Stimulated activated CD4-positive, alpha-beta T cell treated with anti-CD3 and anti-CD28 coated beads, Interleukin-2, amount 100 ng/mL, for 48 hours (primary cell): ENCODE measurements at regions not wholly inside any gene's neighbourhood (a gene's known extent, or its start where the extent isn't known, plus 50 kb on each side); places are given as distances from the start of the nearest gene placed in this dataset.

Source experiments
- DNase-seq, 2 donors: peaks; one replicate each; pipeline ENCODE4 v3.0.0-alpha.2; 2020

DNA sequence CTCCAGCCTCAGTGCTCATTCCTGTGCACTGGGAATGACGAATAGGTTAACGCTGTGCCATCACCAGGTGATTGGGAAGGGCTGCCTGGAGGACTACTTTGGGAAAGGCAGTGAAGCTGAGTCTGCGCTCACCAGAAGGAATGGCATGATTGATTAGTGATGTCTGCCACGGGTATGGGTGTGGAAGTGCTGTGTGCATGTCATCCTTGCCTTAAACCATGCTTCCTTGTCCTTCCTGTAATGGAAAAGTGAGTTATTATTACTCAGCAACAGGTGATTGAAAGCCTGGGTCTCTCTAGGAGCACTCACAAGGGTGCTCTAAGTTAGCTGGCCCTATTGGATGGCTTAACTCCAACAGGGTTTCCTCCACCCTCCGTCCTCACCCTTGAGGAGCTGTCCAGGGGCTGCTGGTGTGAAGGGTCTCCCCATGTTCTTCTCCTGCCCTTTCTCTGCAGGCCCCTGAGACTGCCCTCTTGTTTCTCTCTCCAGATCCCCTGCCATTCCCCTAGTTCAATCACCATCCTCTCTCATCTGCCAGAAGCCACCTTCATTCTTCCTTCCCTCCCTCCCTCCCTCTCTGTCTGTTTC is 121.9 kb upstream of the NECTIN1 start:
- no peak for DNase-seq

DNA sequence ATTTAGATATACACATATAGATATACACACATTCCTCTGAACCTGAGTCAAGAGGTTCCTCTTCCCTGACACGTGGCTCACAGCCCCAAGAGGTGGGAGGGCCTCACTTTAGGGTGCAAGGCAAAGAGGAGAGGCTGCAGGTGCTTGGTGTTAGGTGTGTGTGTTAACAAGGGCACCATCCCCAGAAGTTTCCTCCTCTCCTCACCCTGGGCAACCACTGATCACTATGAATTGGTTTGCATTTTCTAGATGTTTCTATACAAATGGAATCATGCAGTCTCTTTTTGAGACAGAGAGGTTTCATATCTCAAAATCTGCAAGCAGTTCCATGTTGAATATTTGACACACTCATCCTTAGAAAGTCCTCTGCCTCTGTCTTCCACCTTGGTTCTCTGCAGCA is 120.9 kb upstream of the NECTIN1 start:
- no peak for DNase-seq

- DNase-seq, result no peak
These were observed 118.9 kb upstream of the NECTIN1 start for GRCh38 chr11:119847853-119848252.

DNA sequence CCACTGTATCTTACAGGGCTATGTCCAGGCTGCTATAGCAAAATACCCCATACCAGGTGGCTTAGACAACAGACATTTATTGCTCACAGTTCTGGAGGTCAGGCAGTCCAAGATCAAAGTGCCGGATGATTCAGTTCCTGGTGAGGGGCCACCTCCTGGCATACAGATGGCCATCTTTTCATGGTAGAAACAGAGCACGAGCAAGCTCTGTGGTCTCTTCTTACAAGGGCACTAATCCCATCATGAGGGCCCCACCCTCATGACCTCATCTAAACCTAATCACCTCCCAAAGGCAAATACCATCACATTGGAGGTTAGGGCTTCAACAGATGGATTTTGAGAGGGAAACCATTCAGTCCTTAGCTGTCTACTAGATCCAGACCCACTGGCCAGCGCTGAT is 117.4 kb upstream of the NECTIN1 start:
- no peak for DNase-seq

DNA sequence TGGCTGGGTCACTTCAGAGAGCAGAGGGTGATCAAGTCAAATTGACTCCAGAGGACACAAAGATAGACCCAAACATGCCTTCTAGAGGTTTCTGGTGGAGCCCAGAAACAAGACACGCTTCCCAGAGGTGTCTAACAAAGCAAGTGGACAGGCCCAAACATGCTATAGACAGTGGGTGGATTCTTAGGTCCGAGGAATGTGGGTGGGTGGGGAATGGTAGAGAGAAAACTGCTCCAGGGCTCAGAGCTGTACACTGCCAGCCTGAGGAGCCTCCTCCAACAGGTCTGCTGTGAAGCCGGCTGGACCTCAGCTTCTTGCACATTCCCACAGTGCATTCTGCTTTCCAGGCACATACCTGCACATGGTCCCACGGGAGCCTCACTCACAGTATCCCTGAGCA is 116.8 kb upstream of the NECTIN1 start:
- no peak for DNase-seq

GRCh38 chr11:119845305-119845704 is 116.3 kb upstream of the NECTIN1 start:
- DNase-seq, result no peak

DNA sequence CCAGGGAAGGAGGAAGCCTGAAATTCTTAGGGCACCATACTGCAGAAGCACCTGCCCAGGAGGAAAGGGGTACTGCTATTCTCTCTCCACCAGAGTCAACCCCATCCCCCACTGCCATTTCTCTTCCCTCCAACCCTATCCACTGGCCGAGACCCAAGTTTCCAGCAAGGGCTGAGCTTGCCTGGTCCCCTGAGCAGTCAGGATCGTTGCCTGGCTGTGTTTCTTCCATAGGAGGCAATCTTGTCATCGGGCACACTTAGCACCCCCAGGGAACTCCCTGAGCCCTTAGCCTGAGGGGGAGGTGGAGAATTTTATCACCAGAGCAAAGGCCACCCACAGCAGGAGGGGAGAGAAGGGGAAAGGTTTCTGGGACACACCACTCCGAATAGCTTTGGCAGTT is 115.8 kb upstream of the NECTIN1 start:
- no peak for DNase-seq

- no peak for DNase-seq
These were observed 114.9 kb upstream of the NECTIN1 start for GRCh38 chr11:119843877-119844276.

DNA sequence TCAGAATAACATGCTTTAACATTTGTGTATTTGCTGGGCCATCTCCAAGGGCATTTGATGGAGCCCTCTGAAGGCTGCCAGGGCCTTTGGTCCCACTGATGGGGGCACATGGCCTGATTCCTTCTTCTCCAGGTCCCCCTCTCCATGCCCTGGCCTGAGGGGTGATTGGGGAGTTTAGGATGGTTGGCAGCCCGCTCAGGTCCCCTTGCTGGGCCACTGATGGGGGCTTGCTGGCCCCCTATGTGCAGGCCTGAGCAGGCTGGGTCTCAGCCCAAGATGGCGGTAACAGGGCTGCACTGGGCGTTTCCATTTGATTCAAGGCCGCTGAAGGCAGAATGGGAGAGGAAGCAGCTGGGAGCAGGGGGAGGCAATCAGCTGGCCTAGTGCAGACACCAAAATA is 113.7 kb upstream of the NECTIN1 start:
- no peak for DNase-seq

GRCh38 chr11:119839476-119840133 is 110.6 kb upstream of the NECTIN1 start:
- no peak for DNase-seq

DNA sequence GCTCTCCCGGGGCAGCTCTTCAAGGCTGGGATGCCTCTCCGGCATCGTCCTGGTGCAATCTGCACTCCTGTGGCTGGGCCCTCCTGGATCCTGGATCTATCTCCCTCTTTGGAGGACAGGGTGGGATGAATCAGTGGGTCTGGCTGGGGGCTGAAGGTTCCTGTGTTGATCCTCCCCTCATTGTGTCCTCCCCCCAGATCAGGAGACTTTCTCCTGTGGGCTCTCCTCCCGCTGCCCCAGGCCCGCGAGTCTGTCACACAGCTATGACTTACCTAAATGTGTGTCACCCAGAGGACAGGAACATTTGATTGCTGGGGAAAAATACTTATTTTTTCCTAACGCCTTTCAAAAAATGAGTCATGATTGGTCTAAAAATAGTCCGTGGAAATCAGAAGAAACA is 106.8 kb upstream of the NECTIN1 start:
- DNase-seq, result no peak

DNA sequence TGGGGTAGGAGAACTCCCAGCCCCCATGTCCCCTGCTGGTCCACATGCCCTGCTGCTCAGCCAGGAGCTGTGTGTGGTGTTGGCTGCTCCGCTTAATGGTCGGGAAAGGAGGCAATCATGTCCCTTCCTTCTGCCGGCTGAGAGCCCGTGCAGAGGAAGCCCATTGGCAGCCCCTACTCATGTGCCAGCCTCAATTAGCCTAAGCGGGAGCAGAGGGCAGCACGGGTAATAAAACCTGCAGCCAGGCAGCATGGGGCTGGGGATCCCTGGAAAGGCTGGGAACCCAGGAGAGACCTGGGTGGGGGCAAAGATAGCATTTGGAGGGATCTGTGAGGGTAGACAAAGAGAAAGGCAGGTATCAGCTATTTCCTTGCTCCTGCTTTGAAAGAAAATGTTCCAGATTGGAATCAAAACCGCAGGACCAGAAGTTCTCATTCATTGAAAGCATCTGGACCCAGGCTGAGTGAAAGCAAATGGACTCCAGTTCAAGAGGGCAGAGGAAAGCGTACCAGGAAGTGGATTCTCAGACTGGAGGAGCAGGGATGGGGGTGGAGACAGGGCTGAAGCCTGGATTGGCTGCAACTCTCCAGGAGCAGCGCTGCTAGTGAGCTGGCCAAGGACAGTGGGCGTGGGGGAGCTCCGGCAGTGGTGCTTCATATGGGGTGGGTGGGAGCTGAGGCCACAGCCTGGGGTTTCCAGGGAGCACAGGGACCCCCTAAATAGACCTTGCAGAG is 103.4 kb upstream of the NECTIN1 start:
- DNase-seq, result no peak

DNA sequence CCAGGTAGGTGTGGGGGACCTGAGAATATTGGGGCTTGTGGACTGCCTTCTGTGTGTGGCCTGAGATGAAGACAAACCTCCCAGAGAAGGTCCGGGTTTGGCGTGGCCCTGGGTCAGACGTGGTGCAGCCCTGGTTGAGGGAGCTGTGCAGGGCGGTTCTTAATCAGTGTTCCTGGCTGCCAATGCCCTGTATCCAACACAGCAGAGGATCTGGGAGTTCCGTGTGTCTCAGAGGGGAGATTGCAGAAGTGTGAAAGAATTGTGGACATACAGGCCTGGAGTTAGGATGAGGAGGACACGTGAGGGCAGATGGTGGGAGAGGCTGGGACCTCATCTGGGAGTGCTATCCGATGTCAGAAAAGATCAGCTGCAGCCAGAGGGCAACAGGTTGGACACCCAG is 102.0 kb upstream of the NECTIN1 start:
- no peak for DNase-seq

- DNase-seq, result no peak
These were observed 101.4 kb upstream of the NECTIN1 start for GRCh38 chr11:119830400-119830799.

DNA sequence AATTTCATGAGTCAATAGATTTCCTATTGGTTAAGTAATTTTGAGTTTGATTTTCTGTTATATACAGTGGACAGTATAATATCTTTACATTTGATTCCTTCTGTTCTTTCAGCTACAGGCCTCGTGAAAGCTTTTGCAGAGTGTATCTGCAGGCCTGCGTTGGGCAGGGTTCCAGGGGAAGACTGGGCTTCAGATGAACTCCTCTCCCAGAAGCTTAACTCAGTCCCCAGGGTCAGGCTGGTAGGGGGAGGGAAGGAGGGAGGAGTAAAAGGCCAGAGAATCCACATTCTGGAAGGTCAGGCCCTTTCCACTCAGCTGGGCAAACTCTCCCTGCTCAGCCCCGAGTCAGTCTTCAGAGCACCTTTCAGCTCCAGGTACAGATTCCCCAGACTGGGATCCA is 100.4 kb upstream of the NECTIN1 start:
- no peak for DNase-seq

DNA sequence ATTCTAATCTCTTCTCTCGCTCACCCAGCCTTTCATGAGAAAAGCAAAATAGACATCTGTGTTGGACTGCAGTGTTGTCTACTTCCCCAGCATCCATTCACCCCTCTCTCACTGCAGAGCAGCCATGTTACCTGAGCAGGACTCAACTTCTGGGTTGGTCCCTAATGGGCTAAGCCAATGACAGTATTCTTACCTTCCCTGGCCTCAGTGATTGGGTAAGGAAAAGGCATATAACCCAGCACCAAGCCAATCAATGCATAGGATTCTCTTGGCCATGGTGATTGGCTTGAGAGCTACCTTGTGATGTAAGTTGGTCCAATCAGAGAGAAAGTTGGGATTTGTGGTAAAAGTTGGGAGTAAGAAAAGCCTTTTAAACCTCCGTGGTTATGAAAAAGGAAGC is 99.8 kb upstream of the NECTIN1 start:
- no peak for DNase-seq

DNA sequence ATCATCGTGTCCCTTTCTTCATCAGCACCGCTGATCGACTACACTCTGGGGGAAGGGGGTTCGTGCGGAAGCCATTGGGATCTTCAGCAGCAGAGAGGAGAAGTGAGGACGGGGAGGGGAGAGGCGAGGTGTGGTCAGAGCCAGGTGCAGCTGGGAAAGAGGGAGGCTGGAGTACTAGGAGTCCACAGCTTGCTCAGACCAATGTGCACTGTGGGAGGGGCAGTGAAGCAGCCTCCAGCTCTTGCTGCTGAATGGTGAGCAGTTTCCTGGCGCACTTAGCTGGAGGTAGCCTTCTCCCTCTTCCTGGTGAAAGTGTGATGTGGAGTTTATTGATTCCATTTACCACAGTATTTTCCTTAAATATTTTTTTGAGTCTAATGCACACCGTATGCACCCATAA is 99.0 kb upstream of the NECTIN1 start:
- no peak for DNase-seq

- no peak for DNase-seq
These were observed 98.1 kb upstream of the NECTIN1 start for GRCh38 chr11:119827113-119827512.

DNA sequence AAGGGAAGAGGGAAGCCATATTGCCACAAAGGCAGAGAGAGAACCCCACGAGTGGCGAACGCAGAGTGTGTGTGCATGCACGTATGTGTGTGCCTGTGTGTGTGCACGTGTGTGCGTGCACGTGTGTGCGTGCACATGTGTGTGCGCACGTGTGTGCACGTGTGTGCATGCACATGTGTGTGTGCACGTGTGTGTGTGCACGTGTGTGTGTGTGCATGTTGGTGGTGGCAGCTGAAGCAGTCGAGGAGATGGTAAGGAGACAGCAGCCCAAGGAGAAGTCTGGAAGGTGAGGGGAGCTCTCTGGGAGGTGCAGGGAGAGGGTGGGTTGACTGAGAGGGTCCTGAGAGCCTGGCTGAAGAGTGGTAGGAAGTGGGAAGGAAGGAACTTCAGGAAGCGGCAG is 94.1 kb upstream of the NECTIN1 start:
- no peak for DNase-seq

- no peak for DNase-seq
These were observed 87.7 kb upstream of the NECTIN1 start for GRCh38 chr11:119816660-119817059.

GRCh38 chr11:119814766-119815165 is 85.8 kb upstream of the NECTIN1 start:
- DNase-seq, result no peak

- no peak for DNase-seq
These were observed 81.7 kb upstream of the NECTIN1 start for GRCh38 chr11:119810478-119811232.

DNA sequence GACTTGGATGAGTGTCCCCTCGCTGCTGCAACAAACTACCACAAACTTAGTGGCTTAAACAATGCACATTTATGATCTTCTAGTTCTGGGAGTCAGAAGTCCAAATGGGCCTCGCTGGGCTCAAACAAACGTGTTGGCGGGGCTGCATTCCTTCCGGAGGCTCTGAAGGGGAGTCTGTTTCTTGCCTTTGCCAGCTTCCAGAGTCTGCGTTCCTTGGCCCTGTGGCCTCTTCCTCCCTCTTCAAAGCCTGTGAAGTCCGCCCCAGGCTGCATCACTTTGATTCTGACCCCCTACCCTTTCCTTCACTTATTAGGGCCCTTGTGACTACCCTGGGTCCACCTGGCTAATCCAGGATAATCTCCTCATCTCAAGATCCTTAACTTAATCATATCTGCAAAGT is 80.3 kb upstream of the NECTIN1 start:
- no peak for DNase-seq
